NT2/D1 (cell line): ENCODE measurements at regions not wholly inside any gene's neighbourhood (a gene's known extent, or its start where the extent isn't known, plus 50 kb on each side); places are given as distances from the start of the nearest gene placed in this dataset.

Source experiments
- SUZ12 ChIP-seq: IDR thresholded peaks from 2 replicates; pipeline ENCODE4 v1.6.1; 2011; ENCODE audit not compliant: insufficient read length, insufficient read depth; ENCODE audit errors: extremely low read depth
- YY1 ChIP-seq: IDR thresholded peaks from 2 replicates; pipeline ENCODE4 v1.6.1; 2011; ENCODE audit not compliant: insufficient read length, insufficient read depth
- ZNF274 ChIP-seq: IDR thresholded peaks from 2 replicates; pipeline ENCODE4 v1.6.1; 2011; ENCODE audit warnings: mild to moderate bottlenecking, low read depth, low read length

GRCh38 chr13:82917984-82918383, 964.3 kb downstream of the SLITRK1 start:
- TF ChIP-seq YY1 (no peak), ZNF274 (no peak), SUZ12 (no peak)
